AG09319 (cell line): ENCODE measurements at regions not wholly inside any gene's neighbourhood (a gene's known extent, or its start where the extent isn't known, plus 50 kb on each side); places are given as distances from the start of the nearest gene placed in this dataset.

Experiments used
- DNase-seq: peaks from one replicate; pipeline ENCODE4 v3.0.0-alpha.2; 2010; ENCODE audit warnings: low read depth; ENCODE audit errors: extremely low read depth
- CTCF ChIP-seq: IDR thresholded peaks from 2 replicates; pipeline ENCODE4 v1.5.1; 2011; ENCODE audit warnings: low read depth, mild to moderate bottlenecking, inconsistent platforms, low read length, moderate library complexity

GRCh38 chrX:22445880-22446279 is 173.2 kb downstream of the CBLL2 start:
- no peak for DNase-seq
- no peak for TF ChIP-seq CTCF

GRCh38 chrX:22462959-22463358 is 190.2 kb downstream of the CBLL2 start:
- TF ChIP-seq CTCF: no peak
- DNase-seq: no peak

GRCh38 chrX:22467571-22467970 is 194.9 kb downstream of the CBLL2 start:
- TF ChIP-seq CTCF: no peak

GRCh38 chrX:22481436-22481835 is 208.7 kb downstream of the CBLL2 start:
- no peak for DNase-seq
- TF ChIP-seq CTCF: no peak

More at GRCh38 chrX:22467571-22467970, 194.9 kb downstream of the CBLL2 start:
- DNase-seq: no peak

- TF ChIP-seq CTCF: no peak
- DNase-seq: no peak
Measured at GRCh38 chrX:22486296-22486695, 213.6 kb downstream of the CBLL2 start.

- no peak for TF ChIP-seq CTCF
- DNase-seq: no peak
Measured at GRCh38 chrX:22516893-22517292, 244.2 kb downstream of the CBLL2 start.

GRCh38 chrX:22520128-22520828 is 247.6 kb downstream of the CBLL2 start:
- TF ChIP-seq CTCF: no peak
- no peak for DNase-seq
